ENCODE measurements at regions not wholly inside any gene's neighbourhood (a gene's known extent, or its start where the extent isn't known, plus 50 kb on each side); places are given as distances from the start of the nearest gene placed in this dataset.

GRCh38 chr9:96031916-96032534 is 156.5 kb downstream of the ERCC6L2 start:
- H3K27ac ChIP-seq (ENCODE audit: low read depth, low read length), result no peak overlapping the region
- no peaks in the 10 kb centered on the region for H3K36me3 ChIP-seq (ENCODE audit: insufficient read depth, low read length)
- peaks cover 18% of the 10 kb centered on the region for H3K27me3 ChIP-seq (ENCODE audit: insufficient read depth, low read length)

DNA sequence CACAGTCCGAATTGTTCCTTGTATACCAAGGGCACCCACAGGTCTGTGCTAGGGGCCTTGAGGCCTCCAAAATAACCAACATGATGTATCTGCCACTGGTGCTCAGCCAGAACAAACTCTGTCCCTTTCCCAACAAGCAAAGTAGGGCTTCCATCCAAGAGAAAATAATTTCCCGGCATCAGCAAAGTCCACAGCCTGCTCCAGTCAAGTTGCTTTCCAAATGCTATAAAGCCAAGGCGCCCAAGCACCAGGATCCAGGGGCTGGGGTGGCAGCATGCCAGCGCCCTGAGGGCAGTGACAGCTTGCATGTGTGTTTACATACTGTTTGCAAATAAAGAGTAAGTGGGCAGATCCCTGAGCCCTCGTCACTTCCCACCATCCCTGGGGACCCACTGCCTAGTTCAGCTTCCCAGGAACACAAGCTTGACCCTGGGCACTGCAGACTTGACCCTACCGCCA is 155.9 kb downstream of the ERCC6L2 start:
- no peak overlapping the region for H2AFZ ChIP-seq (ENCODE audit: low read length)
- no peak overlapping the region for H3K27ac ChIP-seq (ENCODE audit: low read depth, low read length)
- no peaks in the 10 kb centered on the region for H3K4me1 ChIP-seq (ENCODE audit: insufficient read depth, low read length)
- TF ChIP-seq CTCF (IDR thresholded peaks at IDR 0.05; ENCODE audit: extremely low read depth, low read depth, low read length), result no peak
- H3K79me2 ChIP-seq (ENCODE audit: insufficient read depth, low read length), result no peaks in the 10 kb centered on the region
- H3K4me3 ChIP-seq (ENCODE audit: insufficient read depth, low read length), result no peak overlapping the region
- no peak for DNase-seq (ENCODE audit: insufficient read length, low spot score, missing footprints)
- H3K9me3 ChIP-seq (ENCODE audit: low read depth, low read length), result no peaks in the 10 kb centered on the region
- H3K27me3 ChIP-seq (ENCODE audit: insufficient read depth, low read length), result peaks cover 18% of the 10 kb centered on the region
- H3K4me2 ChIP-seq (ENCODE audit: insufficient read depth, low read length), result no peak overlapping the region
- no peaks in the 10 kb centered on the region for H4K20me1 ChIP-seq (ENCODE audit: insufficient read depth, low read length)
- no peaks in the 10 kb centered on the region for H3K36me3 ChIP-seq (ENCODE audit: insufficient read depth, low read length)

More at GRCh38 chr9:96031916-96032534, 156.5 kb downstream of the ERCC6L2 start:
- no peak for TF ChIP-seq CTCF (IDR thresholded peaks at IDR 0.05; ENCODE audit: extremely low read depth, low read depth, low read length)
- Histone ChIP-seq H4K20me1 (ENCODE audit: insufficient read depth, low read length) (no peaks in the 10 kb centered on the region), H3K4me1 (ENCODE audit: insufficient read depth, low read length) (no peaks in the 10 kb centered on the region), H3K4me3 (ENCODE audit: insufficient read depth, low read length) (no peak overlapping the region), H2AFZ (ENCODE audit: low read length) (no peak overlapping the region), H3K4me2 (ENCODE audit: insufficient read depth, low read length) (no peak overlapping the region), H3K9me3 (ENCODE audit: low read depth, low read length) (no peaks in the 10 kb centered on the region), H3K79me2 (ENCODE audit: insufficient read depth, low read length) (no peaks in the 10 kb centered on the region)
- no peak for DNase-seq (ENCODE audit: insufficient read length, low spot score, missing footprints)

DNA sequence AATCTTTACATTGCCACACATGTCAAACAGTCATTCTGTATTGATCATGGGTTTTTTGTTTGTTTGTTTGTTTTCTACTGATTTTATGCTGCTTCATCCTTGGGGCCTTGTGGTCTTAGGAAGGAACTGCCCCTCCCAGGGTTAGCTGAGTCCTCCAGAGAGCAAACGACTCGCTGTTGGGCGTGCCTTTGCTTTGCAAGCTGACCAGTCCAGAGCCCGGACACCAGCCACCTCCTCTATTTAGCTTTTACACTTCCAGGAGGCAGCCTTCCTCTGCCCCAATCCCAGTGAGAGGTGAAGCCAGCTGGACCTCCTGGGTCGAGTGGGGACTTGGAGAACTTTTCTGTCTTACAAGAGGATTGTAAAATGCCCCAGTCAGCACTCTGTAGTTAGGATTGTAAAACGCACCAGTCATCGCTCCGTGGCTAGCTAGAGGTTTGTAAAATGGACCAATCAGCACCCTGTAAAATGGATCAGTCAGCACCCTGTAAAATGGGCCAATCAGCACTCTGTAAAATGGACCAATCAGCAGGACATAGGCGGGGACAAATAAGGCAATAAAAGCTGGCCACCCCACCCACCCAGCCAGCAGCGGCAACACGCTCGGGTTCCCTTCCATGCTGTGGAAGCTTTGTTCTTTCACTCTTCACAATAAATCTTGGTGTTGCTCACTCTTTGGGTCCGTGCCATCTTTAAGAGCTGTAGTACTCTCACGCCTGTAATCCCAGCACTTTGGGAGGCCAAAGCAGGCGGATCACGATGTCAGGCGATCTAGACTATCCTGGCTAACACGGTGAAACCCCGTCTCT is 154.4 kb downstream of the ERCC6L2 start:
- Histone ChIP-seq H4K20me1 (ENCODE audit: insufficient read depth, low read length) (no peaks in the 10 kb centered on the region), H3K4me2 (ENCODE audit: insufficient read depth, low read length) (no peak overlapping the region), H3K4me3 (ENCODE audit: insufficient read depth, low read length) (no peak overlapping the region), H3K9me3 (ENCODE audit: low read depth, low read length) (no peaks in the 10 kb centered on the region), H3K27me3 (ENCODE audit: insufficient read depth, low read length) (peaks cover 24% of the 10 kb centered on the region), H3K79me2 (ENCODE audit: insufficient read depth, low read length) (no peaks in the 10 kb centered on the region), H3K4me1 (ENCODE audit: insufficient read depth, low read length) (no peaks in the 10 kb centered on the region), H3K36me3 (ENCODE audit: insufficient read depth, low read length) (no peaks in the 10 kb centered on the region), H3K27ac (ENCODE audit: low read depth, low read length) (no peak overlapping the region), H2AFZ (ENCODE audit: low read length) (no peak overlapping the region)
- TF ChIP-seq CTCF (IDR thresholded peaks at IDR 0.05; ENCODE audit: extremely low read depth, low read depth, low read length), result no peak
- DNase-seq (ENCODE audit: insufficient read length, low spot score, missing footprints), result no peak
